ENCODE measurements at regions not wholly inside any gene's neighbourhood (a gene's known extent, or its start where the extent isn't known, plus 50 kb on each side); places are given as distances from the start of the nearest gene placed in this dataset.

DNA sequence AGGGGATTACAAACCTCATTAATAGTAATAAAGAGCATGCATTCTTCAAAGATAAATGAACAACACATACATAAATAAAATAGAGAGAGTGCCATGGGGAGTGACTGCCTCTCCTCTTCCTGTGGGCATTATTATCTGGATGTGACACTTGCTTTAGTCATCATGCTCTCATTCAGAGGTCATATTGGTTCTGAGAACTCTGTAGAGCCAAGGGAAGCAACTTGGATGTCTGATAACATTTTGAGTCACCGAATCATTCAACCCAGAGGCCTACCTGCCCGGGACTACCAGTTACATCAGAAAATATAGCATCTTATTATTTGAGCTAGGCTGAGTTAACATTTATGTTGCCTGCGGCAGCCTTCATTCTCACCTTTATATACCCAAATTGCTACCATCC is 489.5 kb downstream of the STIM2 start:
- TF ChIP-seq, protein P1, sequence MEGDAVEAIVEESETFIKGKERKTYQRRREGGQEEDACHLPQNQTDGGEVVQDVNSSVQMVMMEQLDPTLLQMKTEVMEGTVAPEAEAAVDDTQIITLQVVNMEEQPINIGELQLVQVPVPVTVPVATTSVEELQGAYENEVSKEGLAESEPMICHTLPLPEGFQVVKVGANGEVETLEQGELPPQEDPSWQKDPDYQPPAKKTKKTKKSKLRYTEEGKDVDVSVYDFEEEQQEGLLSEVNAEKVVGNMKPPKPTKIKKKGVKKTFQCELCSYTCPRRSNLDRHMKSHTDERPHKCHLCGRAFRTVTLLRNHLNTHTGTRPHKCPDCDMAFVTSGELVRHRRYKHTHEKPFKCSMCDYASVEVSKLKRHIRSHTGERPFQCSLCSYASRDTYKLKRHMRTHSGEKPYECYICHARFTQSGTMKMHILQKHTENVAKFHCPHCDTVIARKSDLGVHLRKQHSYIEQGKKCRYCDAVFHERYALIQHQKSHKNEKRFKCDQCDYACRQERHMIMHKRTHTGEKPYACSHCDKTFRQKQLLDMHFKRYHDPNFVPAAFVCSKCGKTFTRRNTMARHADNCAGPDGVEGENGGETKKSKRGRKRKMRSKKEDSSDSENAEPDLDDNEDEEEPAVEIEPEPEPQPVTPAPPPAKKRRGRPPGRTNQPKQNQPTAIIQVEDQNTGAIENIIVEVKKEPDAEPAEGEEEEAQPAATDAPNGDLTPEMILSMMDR (IDR thresholded peaks at IDR 0.05; ENCODE audit: control extremely low read depth, extremely low read depth, low read depth, missing control alignments) = no peak
- POLR2A ChIA-PET = no interaction called here
- DNase-seq (ENCODE audit: extremely low spot score) = no peak
- CTCF ChIA-PET = no interaction called here

DNA sequence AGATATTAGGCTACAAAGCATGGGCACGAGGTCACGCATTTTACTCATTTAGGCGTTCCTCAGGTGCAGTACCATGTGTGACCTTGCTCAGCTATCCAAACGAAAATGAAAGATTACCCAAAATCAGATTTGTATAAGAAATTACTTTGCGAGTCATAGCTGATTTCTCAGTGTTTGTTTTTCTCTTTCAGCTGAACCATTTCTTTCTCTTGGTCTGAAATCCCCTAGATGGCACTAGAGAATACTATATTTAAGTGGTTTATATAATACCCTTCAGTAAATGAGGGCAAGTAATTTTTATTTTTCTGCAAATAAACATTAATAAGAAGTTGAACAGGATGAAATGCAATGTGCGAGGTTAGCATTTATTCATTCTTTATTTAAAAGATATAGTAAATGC is 496.6 kb downstream of the STIM2 start:
- DNase-seq (ENCODE audit: extremely low spot score) = no peak
- ChIA-PET CTCF (interaction anchor here (1.0 to 2.5 kb wide), 2 partner anchors 10 to 11 kb away, joined by 3 to 9 read pairs; no protein-coding TSS in a partner anchor), POLR2A (no interaction called here)

DNA sequence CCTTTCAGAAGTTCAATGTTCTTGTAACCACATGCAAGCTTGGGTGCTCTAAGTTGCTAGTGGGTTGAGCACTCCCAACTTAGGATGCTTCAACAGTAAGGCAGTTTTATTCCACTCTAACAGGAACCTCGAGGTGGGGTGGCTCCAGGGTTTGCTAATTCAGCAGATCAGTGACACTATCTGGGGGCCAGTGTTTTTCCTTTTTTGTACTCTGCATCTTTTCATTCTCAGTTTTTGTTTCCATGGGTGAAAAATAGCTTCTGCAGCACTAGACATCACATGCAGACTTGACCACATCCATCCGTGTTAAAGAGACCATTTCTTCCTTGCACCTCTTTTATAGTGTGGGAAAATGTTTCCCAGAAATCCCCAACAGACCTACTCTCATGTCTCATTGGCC is 497.6 kb downstream of the STIM2 start:
- CTCF ChIA-PET = interaction anchor here (2.5 kb wide), 1 partner anchor 12 kb away, joined by 9 read pairs; no protein-coding TSS in a partner anchor
- TF ChIP-seq, protein P1 (IDR thresholded peaks at IDR 0.05; ENCODE audit: control extremely low read depth, extremely low read depth, low read depth, missing control alignments) = no peak

More for the DNA sequence above, 496.6 kb downstream of the STIM2 start:
- TF ChIP-seq, protein P1 (IDR thresholded peaks at IDR 0.05; ENCODE audit: control extremely low read depth, extremely low read depth, low read depth, missing control alignments) = no peak

DNA sequence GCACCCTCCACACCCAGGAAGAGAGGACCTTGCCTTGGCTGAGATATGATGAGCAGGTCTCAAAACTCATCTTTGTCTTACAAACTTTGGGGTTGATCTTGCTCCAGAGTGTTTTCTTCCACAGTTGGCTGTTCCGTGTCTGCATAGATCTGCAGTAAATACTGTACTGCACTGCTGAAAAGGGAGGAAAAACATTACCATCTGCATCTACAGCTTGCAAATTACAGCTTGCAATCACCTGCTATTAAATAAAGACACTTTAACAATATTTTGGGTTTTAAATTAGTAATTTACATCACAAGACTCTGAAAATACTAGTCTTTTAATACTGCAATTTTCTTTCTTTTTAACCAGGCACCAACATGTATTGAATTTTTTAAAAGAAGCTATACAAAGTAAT is 499.5 kb downstream of the STIM2 start:
- no peak for DNase-seq (ENCODE audit: extremely low spot score)
- POLR2A ChIA-PET = no interaction called here
- CTCF ChIA-PET = interaction anchor here (1.2 kb wide), 1 partner anchor 11 kb away, joined by 3 read pairs; no protein-coding TSS in a partner anchor
- TF ChIP-seq, protein P1 (IDR thresholded peaks at IDR 0.05; ENCODE audit: control extremely low read depth, extremely low read depth, low read depth, missing control alignments) = no peak

More for the DNA sequence above, 497.6 kb downstream of the STIM2 start:
- no peak for DNase-seq (ENCODE audit: extremely low spot score)
- POLR2A ChIA-PET = no interaction called here

DNA sequence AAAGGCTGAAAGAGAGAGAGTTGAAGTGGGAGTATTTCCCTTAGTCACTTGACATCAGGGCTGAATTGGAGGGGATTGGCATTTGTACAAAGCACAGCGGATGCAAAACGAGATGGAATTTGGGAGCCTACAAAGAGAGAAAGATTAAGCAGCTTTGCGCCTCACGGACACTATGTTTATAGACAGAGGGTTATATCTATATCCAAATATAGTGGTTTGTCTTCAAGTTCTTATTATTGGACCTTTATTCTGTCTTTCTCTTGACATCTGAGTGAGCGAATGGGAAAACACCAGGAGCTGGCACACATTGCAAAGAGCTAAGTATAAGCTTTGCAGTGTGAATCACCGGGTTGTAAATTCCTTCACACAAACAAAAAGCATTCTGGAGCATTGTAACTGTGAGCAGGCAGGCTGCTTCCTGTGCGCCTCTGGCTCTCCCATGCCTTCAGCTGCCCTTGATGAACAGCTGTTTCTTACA is 500.2 kb downstream of the STIM2 start:
- ChIA-PET CTCF (interaction anchor here (0.9 to 1.6 kb wide), 3 partner anchors 11 to 27 kb away, joined by 3 read pairs; no protein-coding TSS in a partner anchor), POLR2A (no interaction called here)
- TF ChIP-seq, protein P1 (IDR thresholded peaks at IDR 0.05; ENCODE audit: control extremely low read depth, extremely low read depth, low read depth, missing control alignments) = no peak
- DNase-seq (ENCODE audit: extremely low spot score) = no peak

DNA sequence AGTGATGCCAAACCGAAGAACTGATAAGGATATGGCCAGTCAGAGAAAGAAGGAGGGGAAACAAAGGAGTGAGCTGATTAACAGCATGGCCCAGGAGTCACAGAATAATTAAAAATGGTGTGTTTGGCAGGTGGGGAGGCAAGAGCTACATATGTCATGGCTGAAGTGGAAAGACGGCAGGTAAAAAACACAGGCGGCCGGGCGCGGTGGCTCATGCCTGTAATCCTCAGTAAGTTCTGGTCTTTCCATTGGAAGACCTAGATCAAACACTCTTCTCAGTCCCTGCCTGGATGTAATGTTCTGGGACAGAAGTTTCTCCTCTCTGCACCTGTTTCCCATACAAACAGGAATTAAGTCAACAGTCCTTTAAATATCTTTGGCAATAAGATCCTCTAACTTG is 503.9 kb downstream of the STIM2 start:
- ChIA-PET CTCF (interaction anchor here (1.8 to 3.2 kb wide), 3 partner anchors 8 to 11 kb away, joined by 4 to 10 read pairs (median 5); no protein-coding TSS in a partner anchor), POLR2A (no interaction called here)
- TF ChIP-seq, protein P1 (IDR thresholded peaks at IDR 0.05; ENCODE audit: control extremely low read depth, extremely low read depth, low read depth, missing control alignments) = no peak
- no peak for DNase-seq (ENCODE audit: extremely low spot score)
